H1 (cell line): ENCODE measurements at regions not wholly inside any gene's neighbourhood (a gene's known extent, or its start where the extent isn't known, plus 50 kb on each side); places are given as distances from the start of the nearest gene placed in this dataset.

Experiments used
- CHD7 ChIP-seq: fragments of 300-600 bp; sonication (generic); IDR thresholded peaks from 2 replicates; pipeline ENCODE4 v1.7.1; 2012; ENCODE audit warnings: low read length, moderate library complexity, mild to moderate bottlenecking, inconsistent platforms; ENCODE audit not compliant: insufficient replicate concordance
- ZNF274 ChIP-seq: IDR thresholded peaks from 2 replicates; pipeline ENCODE4 v1.7.0; 2012; ENCODE audit warnings: low read length, borderline replicate concordance; ENCODE audit errors: extremely low read depth

DNA sequence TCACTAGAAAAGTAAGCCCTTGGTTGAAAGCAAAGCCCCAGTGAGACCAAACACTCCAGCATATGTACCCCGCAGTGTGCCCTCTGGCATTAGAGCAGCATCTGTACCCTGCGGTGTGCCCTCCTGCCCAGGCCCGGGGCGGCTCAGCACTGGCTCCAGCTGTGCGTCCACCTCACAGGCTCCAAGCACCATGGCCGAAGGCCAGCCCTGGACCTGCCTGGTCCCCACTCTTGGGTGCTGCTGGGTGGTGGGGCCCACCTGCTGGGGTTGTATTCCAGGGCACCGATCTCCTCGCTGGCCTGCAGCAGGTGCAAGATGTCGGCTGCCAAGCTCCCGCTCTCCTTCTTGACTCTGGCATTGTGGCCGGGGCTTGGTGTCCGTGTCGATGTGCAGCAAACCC is 230.2 kb downstream of the TUBA3C start (continued):
- no peak for TF ChIP-seq CHD7
- no peak for TF ChIP-seq ZNF274
